Upper lobe of left lung (tissue), 4 donors: ENCODE measurements at regions not wholly inside any gene's neighbourhood (a gene's known extent, or its start where the extent isn't known, plus 50 kb on each side); places are given as distances from the start of the nearest gene placed in this dataset.

ENCODE experiments used
- EP300 ChIP-seq, 4 donors: sonication (generic); formaldehyde crosslinking; IDR thresholded peaks; one replicate each; pipeline ENCODE4 v1.5.1; 2017; ENCODE audit warnings: antibody characterized with exemption in 4 of 4, control low read depth in 2 of 4
- POLR2A ChIP-seq, 4 donors: fragments of 450-650 bp; IDR thresholded peaks; one replicate each; pipeline ENCODE4 v1.5.1; 2016 to 2017; ENCODE audit warnings: antibody characterized with exemption in 4 of 4, mild to moderate bottlenecking in 2 of 4
- POLR2AphosphoS5 ChIP-seq, 2 donors: sonication (generic); formaldehyde crosslinking; IDR thresholded peaks; one replicate each; pipeline ENCODE4 v1.5.1; 2017; ENCODE audit warnings: antibody characterized with exemption in 2 of 2
- TF ChIP-seq, protein P1 (sequence below), 6 experiments: fragments of 450-650 bp in 4 of 6; fragments of 200-600 bp in 2 of 6; sonication (generic) in 2 of 6; IDR thresholded peaks; one replicate each; pipeline ENCODE4 v1.5.1; 2016 to 2019; ENCODE audit warnings: antibody characterized with exemption in 6 of 6

DNA sequence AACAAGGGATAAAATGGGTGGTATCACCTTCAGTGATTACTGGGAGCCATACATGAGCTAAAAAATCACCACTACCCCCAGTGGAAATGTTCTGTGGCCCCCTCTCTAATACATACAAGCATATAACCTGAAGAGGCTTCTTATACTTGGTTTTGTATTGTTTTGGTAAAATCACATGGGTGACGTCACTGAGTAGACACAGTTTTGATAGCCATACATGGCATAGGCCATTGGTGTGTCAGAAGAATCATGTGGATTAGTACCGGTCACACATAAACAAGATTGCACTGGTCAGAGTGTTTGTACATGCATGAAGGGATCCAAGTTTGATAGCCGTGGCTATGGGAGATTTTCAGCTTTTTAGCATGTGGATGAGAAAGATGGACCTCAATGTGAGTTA, 131.9 kb upstream of the RADX start:
- TF ChIP-seq, protein P1, sequence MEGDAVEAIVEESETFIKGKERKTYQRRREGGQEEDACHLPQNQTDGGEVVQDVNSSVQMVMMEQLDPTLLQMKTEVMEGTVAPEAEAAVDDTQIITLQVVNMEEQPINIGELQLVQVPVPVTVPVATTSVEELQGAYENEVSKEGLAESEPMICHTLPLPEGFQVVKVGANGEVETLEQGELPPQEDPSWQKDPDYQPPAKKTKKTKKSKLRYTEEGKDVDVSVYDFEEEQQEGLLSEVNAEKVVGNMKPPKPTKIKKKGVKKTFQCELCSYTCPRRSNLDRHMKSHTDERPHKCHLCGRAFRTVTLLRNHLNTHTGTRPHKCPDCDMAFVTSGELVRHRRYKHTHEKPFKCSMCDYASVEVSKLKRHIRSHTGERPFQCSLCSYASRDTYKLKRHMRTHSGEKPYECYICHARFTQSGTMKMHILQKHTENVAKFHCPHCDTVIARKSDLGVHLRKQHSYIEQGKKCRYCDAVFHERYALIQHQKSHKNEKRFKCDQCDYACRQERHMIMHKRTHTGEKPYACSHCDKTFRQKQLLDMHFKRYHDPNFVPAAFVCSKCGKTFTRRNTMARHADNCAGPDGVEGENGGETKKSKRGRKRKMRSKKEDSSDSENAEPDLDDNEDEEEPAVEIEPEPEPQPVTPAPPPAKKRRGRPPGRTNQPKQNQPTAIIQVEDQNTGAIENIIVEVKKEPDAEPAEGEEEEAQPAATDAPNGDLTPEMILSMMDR (IDR thresholded peaks at IDR 0.05), result no peak
- TF ChIP-seq EP300 (IDR thresholded peaks at IDR 0.05) (no peak), POLR2A (IDR thresholded peaks at IDR 0.05) (no peak), POLR2AphosphoS5 (IDR thresholded peaks at IDR 0.05) (no peak)
